ENCODE measurements at regions not wholly inside any gene's neighbourhood (a gene's known extent, or its start where the extent isn't known, plus 50 kb on each side); places are given as distances from the start of the nearest gene placed in this dataset.

DNA sequence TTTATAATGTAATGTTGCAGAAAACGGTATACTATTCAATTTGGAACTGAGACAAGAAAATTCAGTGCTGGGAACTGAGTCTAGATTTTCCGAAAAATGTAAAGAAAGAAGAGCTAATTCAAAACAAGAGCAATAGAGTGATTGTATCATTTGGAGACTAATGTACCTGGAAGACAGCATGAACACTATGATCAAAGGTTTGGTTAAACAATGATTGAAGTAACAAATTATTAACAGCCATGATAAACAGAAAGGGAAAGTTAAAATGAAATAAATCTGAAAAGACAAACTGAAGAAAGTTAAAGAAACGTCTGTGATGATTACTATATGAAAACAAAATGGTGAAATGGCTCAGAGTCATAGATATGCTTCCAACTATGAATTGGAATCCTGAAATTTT, 300.6 kb upstream of the MPDZ start:
- ATAC-seq: no peak
- no peak for DNase-seq (ENCODE audit: low spot score in 2 of 2)
- H3K36me3 Mint-ChIP-seq: no peaks in the 10 kb centered on the region
- peaks cover 8 to 22% of the 10 kb centered on the region in 2 donors for H3K9me3 Mint-ChIP-seq
- H3K27ac Mint-ChIP-seq: no peak overlapping the region

DNA sequence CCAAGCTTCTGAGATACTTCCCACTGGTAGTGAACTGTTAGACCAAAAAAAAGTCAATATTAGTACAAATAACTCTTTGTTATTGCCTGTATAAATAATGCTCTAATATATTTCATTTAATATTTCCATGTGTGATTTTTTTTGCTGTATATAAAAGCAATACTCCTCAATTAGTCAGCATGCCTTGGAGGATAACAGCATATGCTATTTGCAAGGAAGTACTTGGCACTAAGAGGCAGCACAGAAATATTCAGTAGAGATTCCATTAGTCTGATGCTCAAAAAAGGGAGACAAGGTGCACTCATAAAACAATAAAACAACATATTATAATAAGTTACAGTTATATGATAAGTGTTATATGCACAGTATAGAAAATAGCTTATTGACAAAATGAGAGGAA, 296.6 kb upstream of the MPDZ start:
- no peaks in the 10 kb centered on the region for H3K36me3 Mint-ChIP-seq
- no peak overlapping the region for H3K27ac Mint-ChIP-seq
- DNase-seq (ENCODE audit: low spot score in 2 of 2) (no peak), ATAC-seq (no peak)
- H3K9me3 Mint-ChIP-seq: peaks cover 0 to 14% of the 10 kb centered on the region in 2 donors

DNA sequence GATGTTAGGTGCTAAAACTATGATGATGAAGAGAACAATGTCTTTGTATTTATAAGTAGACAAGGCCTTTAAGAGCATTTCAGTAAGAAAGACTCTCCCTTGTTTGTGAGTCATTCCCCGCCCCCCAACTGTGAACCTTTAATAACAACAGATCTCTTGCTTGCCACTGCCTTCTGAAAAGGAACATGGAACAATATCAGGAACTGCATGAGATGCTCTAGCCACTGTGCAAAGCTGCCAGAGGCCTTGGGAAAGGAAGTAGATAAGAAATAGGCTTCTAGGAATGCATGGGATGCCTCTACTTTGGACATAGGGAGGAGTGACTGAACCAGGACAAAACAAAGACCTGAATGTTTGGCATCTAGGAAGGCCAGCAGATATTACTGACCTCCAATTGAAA, 296.1 kb upstream of the MPDZ start:
- ATAC-seq: no peak

DNA sequence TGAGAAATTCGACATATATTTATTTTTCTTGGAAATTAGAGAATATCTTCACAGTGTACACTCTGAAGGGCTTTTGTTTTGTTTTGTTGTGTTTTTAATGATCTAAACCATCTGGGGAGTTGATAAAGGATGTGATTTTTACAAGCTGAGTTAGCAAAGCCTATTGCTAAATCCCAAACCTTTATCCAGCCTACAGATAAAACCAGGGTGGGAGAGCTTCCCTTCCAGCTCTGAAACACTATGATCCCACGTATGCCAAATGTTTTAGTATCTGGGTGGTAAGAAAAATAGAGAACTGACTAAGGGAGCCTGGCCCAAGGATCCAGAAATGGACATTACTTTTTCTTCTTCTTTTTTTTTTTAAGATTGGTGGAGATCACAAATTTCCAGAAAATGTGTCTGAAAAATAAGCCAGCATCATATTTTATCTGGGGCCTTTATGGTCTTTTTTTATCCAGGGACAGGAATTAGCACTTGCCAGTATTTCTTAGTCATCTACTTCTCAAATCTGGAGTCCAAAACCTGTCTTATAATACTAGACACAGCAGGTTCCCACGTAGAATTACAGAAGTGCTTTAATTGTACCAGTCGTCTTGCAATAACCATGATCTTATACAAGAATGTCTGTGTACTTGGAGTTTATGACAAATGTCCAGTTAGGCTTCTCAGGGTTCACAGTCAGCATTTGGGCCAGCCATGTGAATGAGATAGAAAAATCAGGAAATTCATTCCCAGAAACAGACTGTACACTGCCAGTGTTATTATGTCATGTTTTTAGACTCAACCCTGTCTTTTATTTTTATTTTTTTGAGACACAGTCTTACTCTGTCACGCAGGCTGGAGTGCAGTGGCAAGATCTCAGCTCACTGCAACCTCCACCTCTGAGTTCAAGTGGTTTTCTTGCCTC, 290.8 kb upstream of the MPDZ start:
- H3K27ac Mint-ChIP-seq: no peak overlapping the region

More for the DNA sequence above, 296.1 kb upstream of the MPDZ start:
- peaks cover 0 to 14% of the 10 kb centered on the region in 2 donors for H3K9me3 Mint-ChIP-seq
- no peak overlapping the region for H3K27ac Mint-ChIP-seq
- no peak for DNase-seq (ENCODE audit: low spot score in 2 of 2)
- no peaks in the 10 kb centered on the region for H3K36me3 Mint-ChIP-seq

DNA sequence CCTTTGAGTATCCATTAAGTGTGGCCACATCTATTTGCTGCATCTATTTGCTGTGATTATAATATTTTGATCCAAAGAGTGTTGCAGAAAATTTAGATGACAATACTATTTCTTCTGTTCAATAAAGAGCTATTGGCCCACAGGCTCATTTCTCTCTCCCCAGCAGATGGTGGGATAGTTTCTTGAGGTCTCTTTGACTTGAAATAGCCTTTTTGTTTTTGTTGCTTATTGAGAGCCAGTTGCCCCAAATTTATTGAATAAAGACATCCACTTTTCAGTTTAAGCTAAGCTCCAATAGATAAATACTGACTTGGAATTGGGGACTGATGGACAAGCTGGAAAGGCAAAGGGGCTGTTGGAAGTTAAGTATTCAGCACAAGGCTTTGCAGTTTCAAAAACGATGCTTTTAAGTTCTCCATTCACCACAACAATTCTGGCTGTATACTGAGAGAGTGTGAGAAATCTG, 290.1 kb upstream of the MPDZ start:
- DNase-seq (ENCODE audit: low spot score in 2 of 2): no peak
- no peak for ATAC-seq
- H3K27ac Mint-ChIP-seq: no peak overlapping the region

More for the DNA sequence above, 290.8 kb upstream of the MPDZ start:
- DNase-seq (ENCODE audit: low spot score in 2 of 2) (no peak), ATAC-seq (no peak)
- Mint-ChIP-seq H3K9me3 (peaks cover 0 to 12% of the 10 kb centered on the region in 2 donors), H3K36me3 (no peaks in the 10 kb centered on the region)

DNA sequence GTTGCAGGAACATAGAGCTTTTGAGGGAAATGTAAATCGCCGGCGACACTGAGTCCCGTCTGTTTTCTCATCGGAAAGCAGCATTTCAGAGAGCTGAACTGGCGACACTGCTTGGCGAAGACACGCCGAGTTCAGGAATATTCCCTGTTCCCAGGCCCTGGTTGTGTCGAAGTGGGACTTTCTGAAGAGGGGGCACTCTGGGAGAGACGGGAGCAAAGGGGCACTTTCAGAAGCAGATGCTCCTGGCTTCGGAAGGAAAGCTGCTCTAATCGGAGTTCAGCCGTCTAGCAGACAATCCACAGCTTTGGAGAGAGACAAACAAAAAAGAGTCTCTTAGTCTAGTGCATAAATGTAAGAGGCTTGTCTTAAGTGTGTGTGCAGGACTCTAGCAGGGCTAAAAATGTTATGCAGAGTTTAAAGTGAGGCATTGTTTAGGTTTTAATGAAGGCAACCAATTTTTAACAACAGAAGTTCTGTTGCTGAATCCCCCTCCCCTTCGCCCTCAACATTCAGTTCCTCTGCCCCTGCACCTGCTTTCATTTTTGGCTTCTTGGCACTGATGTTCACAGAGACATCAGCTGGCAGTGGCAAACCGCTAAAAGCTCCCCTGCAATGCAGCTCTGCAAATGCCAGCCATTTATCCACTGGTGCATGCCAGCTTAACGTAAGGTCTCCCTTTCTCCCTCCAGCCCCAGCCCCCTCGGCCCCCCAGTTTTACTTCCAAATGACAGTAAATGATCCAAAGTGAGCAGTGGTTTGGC, 289.5 kb upstream of the MPDZ start:
- Mint-ChIP-seq H3K36me3 (no peaks in the 10 kb centered on the region), H3K9me3 (peaks cover 0 to 12% of the 10 kb centered on the region in 2 donors), H3K27ac (no peak overlapping the region)
- no peak for ATAC-seq
- DNase-seq (ENCODE audit: low spot score in 2 of 2): no peak

More for the DNA sequence above, 290.1 kb upstream of the MPDZ start:
- Mint-ChIP-seq H3K9me3 (peaks cover 0 to 9% of the 10 kb centered on the region in 2 donors), H3K36me3 (no peaks in the 10 kb centered on the region)

DNA sequence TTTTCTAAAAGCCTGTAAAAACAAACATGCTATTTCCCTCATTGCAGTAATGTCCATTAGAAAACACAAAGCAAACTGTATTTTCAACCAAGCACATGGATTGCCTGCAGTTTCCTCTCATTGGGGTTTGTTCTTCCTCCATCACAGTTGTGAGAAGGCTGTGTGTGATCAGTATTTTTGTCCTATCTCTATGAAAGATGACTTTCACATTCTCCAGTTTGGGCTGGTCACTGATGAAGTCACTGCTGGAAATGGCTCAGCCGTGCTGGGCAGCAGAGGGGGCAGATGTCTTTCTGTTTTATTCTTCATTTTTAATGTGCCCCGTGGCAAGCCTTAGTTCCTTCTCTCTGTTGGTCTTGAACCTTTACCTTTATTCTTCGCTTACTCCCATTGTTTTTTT, 288.9 kb upstream of the MPDZ start:
- Mint-ChIP-seq H3K36me3 (no peaks in the 10 kb centered on the region), H3K9me3 (peaks cover 0 to 15% of the 10 kb centered on the region in 2 donors), H3K27ac (no peak overlapping the region)
- ATAC-seq (no peak), DNase-seq (ENCODE audit: low spot score in 2 of 2) (no peak)

DNA sequence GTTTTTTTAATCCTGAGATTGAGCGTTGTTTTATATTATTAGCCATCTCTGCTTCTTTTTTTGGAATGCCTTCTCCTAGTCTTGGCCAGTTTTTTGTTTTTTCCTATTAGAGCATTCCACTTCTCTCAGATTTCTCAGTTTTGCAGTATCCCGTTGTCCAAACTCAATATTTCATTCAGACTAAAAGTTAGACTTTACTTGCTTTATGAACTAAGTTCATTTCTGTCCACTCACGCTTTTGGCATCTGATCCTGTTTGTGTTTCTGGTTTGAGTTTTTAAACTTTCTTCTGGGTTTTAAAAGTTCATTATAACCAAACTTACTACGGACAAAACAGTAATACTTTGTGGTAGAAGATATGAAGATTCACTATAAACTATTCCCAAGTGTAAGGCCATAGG, 288.3 kb upstream of the MPDZ start:
- no peaks in the 10 kb centered on the region for H3K36me3 Mint-ChIP-seq
- ATAC-seq (no peak), DNase-seq (ENCODE audit: low spot score in 2 of 2) (no peak)
- H3K27ac Mint-ChIP-seq: no peak overlapping the region
- H3K9me3 Mint-ChIP-seq: peaks cover 0 to 16% of the 10 kb centered on the region in 2 donors

DNA sequence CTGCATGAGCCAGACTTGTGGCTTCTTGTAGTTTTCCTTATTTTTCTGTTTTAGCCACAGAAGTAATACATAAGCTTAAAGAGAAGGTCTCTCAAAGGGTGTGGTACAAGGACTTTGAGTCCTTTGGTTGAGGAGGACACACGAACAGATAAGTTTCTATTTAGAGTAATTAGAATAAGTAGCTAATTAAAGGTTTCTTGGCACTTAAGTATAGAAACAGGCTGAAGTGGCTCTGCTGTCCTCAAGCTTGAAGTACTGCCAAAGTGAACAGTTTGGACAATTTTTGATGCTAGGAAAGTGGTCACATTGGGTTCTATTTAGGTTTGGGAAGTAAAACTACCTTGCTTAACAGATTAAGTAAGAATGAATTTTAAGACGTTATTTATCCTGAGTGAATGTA, 278.3 kb upstream of the MPDZ start:
- H3K36me3 Mint-ChIP-seq: no peaks in the 10 kb centered on the region
- no peak overlapping the region for H3K27ac Mint-ChIP-seq
- DNase-seq (ENCODE audit: low spot score in 2 of 2) (no peak), ATAC-seq (no peak)
- H3K9me3 Mint-ChIP-seq: peaks cover 6 to 10% of the 10 kb centered on the region in 2 donors

DNA sequence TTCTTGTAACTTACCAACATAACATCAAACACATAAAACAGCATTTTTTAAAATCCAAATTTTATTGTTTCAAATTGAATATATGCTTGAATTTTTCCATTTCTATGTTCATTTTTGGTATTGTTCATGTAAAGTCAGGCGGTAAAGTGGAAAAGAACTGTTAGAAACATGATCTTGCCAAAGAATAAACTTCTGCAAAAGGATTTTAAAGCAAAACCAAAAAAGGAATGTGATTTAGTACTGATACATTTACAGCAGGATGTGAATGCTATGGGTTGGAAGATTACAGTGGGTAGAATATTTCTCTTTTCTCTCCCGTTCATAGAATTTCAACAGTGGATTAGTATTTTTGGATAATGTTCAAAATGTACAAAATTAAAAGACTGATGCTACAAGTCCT, 277.2 kb upstream of the MPDZ start:
- no peak for ATAC-seq
- Mint-ChIP-seq H3K36me3 (no peaks in the 10 kb centered on the region), H3K9me3 (peaks cover 7 to 8% of the 10 kb centered on the region in 2 donors), H3K27ac (no peak overlapping the region)
- no peak for DNase-seq (ENCODE audit: low spot score in 2 of 2)

DNA sequence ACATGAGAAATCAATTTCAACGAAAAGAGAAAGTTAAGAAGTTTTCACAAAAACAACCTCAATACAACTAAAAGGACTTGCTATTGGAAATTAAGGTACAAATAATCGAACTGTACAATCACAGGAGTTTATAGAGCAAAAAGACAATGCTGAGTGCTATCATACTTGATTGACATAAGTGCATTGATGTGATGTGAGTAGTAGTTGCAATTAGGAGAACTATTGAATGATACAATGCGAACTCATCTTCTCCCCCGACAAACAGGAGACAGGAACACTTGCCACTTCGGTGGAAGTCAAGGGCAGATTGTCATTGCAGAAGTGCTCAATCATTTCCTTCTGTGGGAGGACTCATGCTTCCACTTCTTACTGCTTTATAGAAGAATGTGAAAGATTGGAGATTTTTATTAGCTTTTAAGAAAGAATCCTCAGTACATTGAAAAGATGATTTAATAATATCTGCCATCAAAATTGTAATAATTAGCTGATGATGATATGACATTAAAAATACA, 276.6 kb upstream of the MPDZ start:
- peaks cover 0 to 5% of the 10 kb centered on the region in 2 donors for H3K36me3 Mint-ChIP-seq

DNA sequence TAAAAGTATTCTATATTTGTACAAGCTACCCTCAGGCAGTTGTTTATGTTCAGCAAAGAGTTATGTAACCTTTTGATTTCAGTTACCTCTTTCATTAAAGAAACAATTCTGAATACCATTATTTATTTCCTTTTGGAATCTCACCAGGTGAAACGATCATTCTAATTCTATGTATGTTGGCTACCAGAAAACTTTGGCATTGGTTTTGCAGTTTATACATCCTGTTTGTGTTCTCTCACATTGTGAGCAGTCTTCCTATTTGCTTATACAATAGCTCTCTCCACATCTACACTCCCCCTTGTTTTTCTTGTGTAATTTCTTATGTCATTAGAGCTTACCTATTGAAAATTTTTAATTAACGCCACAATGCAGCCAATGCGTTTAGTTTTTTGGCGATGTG, 276.0 kb upstream of the MPDZ start:
- Mint-ChIP-seq H3K27ac (no peak overlapping the region), H3K36me3 (peaks cover 0 to 6% of the 10 kb centered on the region in 2 donors), H3K9me3 (peaks cover 13 to 14% of the 10 kb centered on the region in 2 donors)
- no peak for ATAC-seq
- no peak for DNase-seq (ENCODE audit: low spot score in 2 of 2)

More for the DNA sequence above, 276.6 kb upstream of the MPDZ start:
- H3K27ac Mint-ChIP-seq: no peak overlapping the region
- peaks cover 12 to 13% of the 10 kb centered on the region in 2 donors for H3K9me3 Mint-ChIP-seq
- ATAC-seq (no peak), DNase-seq (ENCODE audit: low spot score in 2 of 2) (no peak)

DNA sequence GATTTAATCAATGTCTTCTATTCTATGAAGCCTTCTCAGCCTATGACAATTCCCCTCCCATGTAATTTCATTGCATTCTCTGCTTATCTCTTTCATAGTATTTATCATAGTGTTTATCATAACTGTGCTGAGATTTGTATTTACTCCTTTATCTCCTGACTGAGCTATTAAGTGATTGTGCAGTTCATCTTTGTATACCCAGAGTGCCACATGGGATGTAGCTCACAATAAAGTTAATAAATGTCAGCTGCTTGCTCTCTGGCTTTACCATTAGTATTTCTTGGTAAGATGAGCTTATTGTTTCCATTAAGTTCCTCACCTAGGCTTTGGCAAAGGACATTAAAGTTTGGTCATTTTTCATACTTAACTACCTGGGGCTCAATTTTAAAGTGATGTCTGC, 275.1 kb upstream of the MPDZ start:
- no peak for ATAC-seq
- peaks cover 0 to 6% of the 10 kb centered on the region in 2 donors for H3K36me3 Mint-ChIP-seq

DNA sequence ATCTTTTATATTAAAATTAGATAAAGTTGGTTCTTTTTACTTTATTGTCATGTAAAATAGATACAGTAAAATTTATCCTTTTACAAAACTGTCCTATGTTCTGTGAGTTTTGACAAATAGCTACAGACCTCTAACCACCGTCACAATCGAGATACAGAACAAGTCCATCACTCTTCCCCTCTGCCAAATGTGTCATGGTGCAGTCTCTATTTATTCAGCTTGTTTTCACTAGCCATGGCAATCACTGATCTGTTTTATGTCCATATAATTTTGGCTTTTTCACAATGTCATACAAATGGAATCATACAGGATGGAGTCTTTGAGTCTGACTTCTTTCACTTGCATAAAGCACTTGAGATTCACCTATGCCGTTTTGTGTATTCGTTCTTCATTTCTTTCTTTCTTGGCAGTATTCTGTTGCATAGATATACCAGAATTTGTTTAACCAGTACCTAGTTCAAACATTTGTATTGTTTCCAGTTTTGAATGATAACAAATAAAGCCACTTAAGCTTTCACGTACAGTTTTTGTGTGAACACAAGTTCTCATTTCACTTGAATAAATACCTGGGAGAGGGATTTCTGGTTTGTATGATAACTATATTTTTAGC, 273.2 kb upstream of the MPDZ start:
- no peak for ATAC-seq
- DNase-seq (ENCODE audit: low spot score in 2 of 2): no peak
- Mint-ChIP-seq H3K9me3 (peaks cover 13 to 14% of the 10 kb centered on the region in 2 donors), H3K27ac (no peak overlapping the region), H3K36me3 (peaks cover 0 to 6% of the 10 kb centered on the region in 2 donors)

More for the DNA sequence above, 275.1 kb upstream of the MPDZ start:
- no peak for DNase-seq (ENCODE audit: low spot score in 2 of 2)
- Mint-ChIP-seq H3K27ac (no peak overlapping the region), H3K9me3 (peaks cover 13 to 14% of the 10 kb centered on the region in 2 donors)

DNA sequence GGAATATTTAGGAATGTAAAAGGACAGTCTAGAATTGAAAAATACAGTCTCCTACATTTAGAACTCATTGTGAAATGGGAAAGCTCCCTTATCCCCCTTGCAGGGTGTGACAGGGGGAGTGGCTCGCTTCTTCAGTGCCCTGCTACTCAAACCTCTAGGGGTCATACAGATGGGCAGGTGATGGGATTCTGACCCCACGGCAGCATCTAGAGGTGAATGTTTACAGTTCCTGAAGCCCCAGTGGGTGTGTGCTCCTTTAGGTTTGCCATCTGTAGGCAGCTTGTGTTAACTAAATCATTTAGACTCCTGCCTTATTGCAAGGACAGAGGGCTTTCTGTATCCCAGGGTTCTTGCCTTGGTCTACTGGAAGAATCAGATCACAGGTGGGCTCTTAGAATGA, 271.0 kb upstream of the MPDZ start:
- Mint-ChIP-seq H3K27ac (no peak overlapping the region), H3K36me3 (peaks cover 0 to 6% of the 10 kb centered on the region in 2 donors), H3K9me3 (peaks cover 10 to 13% of the 10 kb centered on the region in 2 donors)
- ATAC-seq: no peak
- no peak for DNase-seq (ENCODE audit: low spot score in 2 of 2)

DNA sequence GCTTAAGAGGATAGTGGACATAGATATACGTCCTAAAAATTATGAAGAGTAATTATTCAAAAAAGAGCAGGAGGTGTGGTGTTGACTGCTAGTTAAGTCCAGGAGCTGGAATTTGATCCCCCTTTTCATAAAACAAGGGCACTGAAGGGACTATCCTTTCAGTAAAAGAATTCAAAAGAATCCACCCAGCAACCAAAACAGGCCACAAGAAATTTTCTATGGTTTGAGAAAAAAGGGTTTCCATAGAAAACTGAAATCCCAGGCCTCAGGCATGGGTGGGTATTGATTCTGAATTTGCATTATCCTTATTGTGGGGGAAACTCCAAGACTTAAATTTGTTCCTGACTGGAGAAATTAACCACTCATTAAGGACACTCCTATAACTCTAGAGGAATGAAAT, 269.0 kb upstream of the MPDZ start:
- H3K36me3 Mint-ChIP-seq: peaks cover 0 to 6% of the 10 kb centered on the region in 2 donors

More for the DNA sequence above, 269.0 kb upstream of the MPDZ start:
- H3K9me3 Mint-ChIP-seq: peaks cover 10 to 18% of the 10 kb centered on the region in 2 donors
- no peak overlapping the region for H3K27ac Mint-ChIP-seq
- DNase-seq (ENCODE audit: low spot score in 2 of 2) (no peak), ATAC-seq (no peak)
